Nucleus accumbens (tissue), 56 donors: ENCODE measurements at regions not wholly inside any gene's neighbourhood (a gene's known extent, or its start where the extent isn't known, plus 50 kb on each side); places are given as distances from the start of the nearest gene placed in this dataset.

ENCODE experiments used
- DNase-seq, 56 donors: peaks; one replicate each; lab custom pipeline; 2025; lab: John Stamatoyannopoulos, UW

- no peak for DNase-seq
Observed at GRCh38 chr11:15374418-15374817, 259.7 kb downstream of the INSC start.

GRCh38 chr11:15378941-15379340 is 264.2 kb downstream of the INSC start:
- no peak for DNase-seq

DNA sequence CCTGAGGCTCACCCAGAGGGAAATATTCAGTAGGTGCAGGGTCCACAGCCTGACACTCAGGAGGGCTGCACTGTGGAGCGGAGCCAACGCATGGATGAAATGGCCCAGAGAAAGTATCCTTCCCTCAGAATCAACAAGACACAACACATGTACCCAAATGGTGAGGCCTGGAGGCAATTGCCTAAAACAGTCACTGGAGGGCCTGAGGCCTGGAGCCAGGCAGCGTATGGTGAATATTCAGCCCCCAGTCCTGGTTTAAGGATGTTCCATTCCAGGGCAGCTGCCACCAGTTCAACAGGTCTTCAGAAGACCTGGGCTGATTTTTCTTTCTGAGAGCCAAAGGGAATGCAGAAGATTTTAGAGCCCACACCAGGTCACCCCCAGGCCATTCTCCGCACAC is 264.8 kb downstream of the INSC start:
- no peak for DNase-seq

DNA sequence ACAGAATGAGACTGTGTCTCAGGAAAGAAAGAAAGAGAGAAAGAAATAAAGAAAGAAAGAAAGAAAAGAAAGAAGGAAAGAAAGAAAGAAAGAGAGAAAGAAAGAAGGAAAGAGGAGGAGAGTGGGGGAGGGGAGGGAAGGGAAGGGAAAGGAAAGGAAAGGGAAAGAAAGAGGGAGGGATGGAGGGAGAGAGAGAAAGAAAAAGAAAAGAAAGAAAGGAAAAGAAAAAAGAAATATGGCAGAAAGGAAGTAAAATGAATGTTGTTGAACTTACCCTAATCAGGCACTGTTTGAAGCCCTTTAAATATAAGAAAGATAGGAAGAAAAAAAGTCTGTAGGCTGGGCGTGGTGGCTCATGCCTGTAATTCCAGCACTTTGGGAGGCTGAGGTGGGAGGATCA is 276.1 kb downstream of the INSC start:
- DNase-seq = no peak

DNA sequence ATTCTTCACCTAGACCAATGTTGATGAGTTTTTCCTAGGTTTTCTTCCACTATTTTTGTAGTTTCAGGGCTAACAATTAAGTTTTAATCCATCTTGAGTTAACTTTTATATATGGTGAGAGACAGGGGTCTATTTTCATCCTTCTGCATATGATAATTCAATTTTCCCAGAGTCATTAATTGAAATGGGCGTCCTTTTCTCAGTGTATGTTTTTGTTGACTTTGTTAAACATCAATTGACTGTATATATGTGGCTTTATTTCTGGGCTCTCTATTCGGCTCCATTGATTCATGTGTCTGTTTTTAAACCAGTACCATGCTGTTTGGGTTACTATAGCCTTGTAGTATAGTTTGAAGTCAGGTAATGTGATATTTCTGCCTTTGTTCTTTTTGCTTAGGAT is 282.1 kb downstream of the INSC start:
- DNase-seq = no peak

- no peak for DNase-seq
Observed at GRCh38 chr11:15406851-15407351, 292.2 kb downstream of the INSC start.

- DNase-seq = no peak
Observed at GRCh38 chr11:15412054-15412453, 297.3 kb downstream of the INSC start.

DNA sequence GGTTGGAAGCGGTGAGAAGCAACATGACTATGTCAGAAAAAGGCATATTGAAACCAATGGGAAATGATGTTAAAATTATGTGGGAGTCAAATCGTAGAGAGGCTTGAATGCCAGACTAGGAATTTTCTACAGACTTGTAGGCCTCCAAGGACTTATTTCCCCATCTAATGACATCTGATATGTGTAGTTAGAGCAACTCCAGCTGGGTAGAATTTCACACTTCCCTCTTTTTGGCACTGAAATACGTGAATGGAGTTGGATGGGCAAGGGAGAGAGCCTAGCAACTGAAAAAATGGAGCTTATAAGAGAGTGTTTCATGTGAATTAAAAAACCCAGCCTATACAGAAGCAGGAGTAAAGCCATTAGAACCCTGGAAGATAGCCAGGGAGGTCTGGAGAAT is 304.2 kb downstream of the INSC start:
- no peak for DNase-seq

- no peak for DNase-seq
Observed at GRCh38 chr11:15419696-15420095, 305.0 kb downstream of the INSC start.

DNA sequence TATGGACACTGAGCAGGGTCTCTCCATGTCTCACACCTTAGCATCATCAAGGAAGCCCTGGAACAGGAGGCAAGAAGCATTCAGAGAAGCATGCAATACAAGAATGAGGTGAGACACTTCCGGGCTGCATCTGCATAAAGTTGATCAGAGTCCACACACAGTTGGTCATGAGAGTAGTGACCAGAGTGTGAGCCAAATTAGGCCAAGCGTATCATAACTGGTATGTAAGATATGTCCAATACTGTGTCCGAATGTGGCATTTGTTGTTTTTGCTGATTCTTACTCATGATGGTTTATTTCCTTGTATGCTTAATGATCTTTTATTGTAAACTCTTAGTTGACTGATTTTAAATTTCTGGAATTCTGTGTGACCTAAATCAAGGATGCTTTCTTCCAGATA is 315.7 kb downstream of the INSC start:
- no peak for DNase-seq

DNA sequence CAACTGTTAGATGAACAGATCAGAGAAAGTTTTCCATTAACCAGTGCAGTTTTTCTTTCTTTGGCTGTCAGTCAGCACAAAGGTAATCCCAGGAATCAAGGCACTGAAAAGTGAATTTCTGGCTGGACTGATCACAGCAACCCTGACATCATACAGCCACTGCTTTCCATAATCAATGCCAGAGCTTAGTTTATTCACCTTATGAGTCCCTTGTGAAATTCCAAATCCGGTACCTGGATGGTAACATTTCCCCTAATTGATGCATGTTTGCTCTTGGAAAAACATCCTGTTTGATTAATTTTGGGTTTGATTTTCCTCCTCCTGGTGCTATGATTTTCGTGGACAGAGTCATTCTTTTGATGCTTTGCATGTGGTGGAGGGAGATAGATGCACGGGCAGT is 319.8 kb downstream of the INSC start:
- DNase-seq = no peak

GRCh38 chr11:15446315-15446714 is 331.6 kb downstream of the INSC start:
- DNase-seq = no peak

DNA sequence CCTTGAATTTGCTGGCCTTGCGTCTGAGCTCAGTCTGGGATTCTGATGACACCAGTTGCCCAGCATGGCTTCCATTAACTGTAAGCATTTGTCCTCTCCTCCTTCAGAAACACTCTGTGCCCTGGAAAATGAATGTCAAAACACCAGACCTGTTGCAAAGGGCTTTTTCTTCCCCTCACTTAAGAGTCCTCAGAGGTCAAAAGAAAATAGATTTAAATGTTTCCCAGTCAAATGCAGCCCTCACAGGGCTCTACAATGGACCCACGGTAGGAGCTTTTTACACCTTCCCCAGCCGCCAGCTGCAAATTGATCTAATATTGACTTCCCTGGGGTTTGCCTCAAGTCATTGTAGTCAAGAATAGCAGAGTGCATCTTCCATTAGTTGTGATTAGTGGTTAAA is 332.2 kb downstream of the INSC start:
- DNase-seq = no peak

- DNase-seq = no peak
Observed at GRCh38 chr11:15451713-15452112, 337.0 kb downstream of the INSC start.

GRCh38 chr11:15453211-15453765 is 338.6 kb downstream of the INSC start:
- no peak for DNase-seq

GRCh38 chr11:15468466-15468865 is 353.7 kb downstream of the INSC start:
- DNase-seq = no peak

- no peak for DNase-seq
Observed at GRCh38 chr11:15471048-15471894, 356.5 kb downstream of the INSC start.

GRCh38 chr11:15471895-15472799 is 357.4 kb downstream of the INSC start:
- DNase-seq = no peak

- DNase-seq = no peak
Observed at GRCh38 chr11:15473954-15474837, 359.5 kb downstream of the INSC start.

- DNase-seq = no peak
Observed at GRCh38 chr11:15476371-15476917, 361.7 kb downstream of the INSC start.
